ENCODE measurements at regions not wholly inside any gene's neighbourhood (a gene's known extent, or its start where the extent isn't known, plus 50 kb on each side); places are given as distances from the start of the nearest gene placed in this dataset.
"Not testable (repeated sequence)": the region's sequence is repeated elsewhere in the genome, so short reads cannot be mapped to it uniquely, and the experiment has no call there.

DNA sequence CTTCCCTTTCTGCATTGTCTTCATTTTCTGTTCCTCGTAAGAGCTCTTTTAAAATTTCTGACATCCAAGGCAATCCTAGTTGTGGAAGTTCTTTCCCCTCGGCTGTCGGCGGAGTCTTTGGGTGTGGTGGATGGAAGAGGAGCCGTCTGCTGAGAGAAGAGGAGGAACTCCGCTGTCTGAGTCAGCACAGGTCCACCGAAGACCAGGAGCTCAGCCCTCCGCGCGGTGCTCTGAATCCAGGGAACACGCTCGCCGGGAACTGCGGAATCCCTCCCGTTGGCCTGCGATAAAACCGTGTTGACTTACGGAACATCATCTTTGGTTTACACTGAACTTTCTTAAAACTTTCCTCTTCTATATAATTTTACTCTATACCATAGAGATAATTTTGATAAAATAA lies 100.7 kb upstream of the IRX4 start:
- no peak for DNase-seq (ENCODE audit: low read depth)

DNA sequence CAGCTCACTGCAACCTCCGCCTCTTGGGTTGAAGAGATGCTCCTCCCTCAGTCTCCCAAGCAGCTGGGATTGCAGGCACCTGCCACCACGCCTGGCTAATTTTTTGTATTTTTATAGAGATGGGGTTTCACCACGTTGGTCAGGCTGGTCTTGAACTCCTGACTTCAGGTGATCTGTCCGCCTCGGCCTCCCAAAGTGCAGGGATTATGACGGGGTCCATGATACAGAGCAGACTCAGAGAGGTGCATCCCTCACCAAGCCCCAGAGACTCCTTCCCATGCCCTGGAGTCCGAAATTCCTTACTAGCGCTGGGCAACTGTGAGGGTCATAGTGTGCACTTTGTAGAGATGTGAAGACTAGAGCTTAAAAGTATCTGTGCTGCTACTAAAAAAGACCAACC lies 99.8 kb upstream of the IRX4 start:
- DNase-seq (ENCODE audit: low read depth): not testable (repeated sequence)

DNA sequence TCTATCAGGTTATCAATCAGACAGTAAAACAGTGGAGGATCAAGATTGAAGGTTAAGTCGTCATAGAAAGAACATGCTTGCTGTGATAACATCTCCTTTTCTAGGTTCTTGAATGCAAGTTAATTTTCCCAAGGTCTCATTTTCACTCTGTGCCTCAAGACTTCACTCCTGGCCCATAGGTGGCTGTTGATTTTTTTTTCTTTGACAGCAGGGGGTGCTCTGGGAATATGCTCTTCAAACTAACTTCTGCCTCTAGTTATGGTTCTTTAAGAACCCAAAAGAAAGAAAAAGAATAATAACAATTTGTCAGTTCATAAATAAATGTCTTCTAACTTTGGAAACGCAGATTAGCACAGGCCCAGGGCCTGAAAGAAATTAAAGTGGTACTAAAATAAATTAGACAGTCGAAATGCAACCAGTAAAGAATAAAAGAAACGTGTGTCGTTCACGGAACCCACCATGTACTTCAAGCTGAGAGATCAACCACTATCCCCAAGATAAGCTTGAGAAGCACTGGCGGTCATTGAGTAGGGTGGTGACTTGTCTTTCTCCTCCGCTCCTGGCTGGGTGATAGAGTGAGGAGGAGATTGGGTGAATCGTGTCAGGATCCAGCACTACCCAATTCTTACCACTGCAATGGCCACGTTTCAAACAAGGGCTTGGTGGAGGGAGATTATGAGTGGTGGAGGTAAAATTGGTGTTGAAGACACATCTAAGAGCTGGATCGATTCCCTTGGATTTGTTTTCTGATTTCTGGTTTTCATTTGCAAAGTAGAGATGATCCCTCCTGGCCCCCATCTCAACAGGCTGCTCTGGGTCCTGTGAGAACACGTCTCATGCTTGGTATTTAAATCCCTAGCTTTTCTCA lies 93.4 kb upstream of the IRX4 start:
- no peak for DNase-seq (ENCODE audit: low read depth)

DNA sequence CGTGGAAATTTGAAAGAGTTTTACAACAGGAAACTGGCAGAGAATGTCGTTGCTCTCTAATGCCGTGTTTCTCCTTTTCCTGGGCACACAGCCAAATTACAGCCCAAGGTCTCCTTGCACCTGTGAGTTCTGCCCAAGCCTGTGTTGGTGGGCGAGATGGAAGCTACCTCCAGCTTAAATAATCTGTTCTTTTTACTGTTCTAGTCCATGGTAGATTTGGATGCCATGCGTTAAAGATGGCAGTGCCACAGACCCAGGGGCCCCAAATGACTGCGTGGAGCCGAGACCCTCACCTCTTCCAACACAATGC lies 92.6 kb upstream of the IRX4 start:
- DNase-seq (ENCODE audit: low read depth): no peak

DNA sequence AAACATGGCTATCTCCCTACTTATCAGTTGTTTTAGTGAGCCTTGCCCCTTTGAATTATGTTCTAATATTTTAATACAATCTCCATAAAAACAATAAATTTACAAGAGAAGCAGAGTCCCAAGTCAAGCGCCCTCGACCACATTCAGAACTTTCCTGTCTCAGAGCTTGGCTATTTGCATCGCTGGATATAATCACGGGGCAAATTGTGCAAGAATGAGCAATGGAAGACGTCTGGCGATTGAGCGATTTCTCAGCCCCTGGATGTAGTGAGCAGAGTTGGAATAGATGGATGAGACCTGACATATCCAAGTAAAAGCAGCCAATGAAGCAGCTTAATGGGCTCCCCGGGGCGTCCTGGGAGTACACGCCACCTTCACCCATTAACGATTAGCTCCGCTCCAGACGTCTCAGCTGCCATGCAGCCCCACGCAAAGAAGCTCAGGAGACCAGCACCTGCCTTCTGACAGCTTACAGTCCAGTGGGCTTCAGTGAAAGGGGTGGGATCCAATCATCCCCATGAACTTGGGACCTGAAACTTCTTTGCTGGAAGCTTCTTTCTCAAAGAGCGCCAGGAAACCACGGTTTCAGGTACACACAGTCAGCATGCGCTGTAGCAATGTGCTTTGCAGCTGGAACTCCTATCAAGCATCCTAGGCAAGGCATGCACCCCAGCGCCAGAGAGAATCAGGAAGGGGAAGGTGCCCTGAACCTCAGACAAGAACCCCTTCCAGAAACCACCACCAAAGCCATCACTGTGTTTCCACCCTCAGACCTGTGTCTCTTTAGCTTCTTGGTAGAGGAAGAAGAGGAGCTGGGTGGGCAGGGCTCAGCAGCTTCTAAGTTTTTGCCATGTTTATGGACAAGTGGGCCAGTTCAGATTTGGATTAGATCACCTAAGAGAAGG lies 92.0 kb upstream of the IRX4 start:
- DNase-seq (ENCODE audit: low read depth): no peak

DNA sequence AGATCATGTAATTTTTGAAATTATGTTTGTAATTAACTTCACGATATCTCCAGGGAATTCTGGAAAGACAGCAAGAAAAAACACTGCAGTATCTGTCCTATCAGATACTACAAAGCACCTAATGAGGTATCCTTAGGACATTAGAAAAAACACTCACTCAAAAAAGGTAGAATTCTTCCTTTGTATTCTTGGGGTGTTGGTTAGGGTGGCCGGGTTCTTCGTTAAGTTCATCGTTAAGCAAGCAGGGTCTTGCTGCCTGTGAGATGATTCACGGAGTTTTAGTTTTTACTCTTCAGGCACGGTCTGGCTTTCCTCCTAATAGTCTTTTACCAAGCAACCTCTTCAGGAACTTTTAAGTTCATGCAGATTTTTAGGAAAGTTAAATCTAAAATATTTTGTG lies 91.4 kb upstream of the IRX4 start:
- no peak for DNase-seq (ENCODE audit: low read depth)

DNA sequence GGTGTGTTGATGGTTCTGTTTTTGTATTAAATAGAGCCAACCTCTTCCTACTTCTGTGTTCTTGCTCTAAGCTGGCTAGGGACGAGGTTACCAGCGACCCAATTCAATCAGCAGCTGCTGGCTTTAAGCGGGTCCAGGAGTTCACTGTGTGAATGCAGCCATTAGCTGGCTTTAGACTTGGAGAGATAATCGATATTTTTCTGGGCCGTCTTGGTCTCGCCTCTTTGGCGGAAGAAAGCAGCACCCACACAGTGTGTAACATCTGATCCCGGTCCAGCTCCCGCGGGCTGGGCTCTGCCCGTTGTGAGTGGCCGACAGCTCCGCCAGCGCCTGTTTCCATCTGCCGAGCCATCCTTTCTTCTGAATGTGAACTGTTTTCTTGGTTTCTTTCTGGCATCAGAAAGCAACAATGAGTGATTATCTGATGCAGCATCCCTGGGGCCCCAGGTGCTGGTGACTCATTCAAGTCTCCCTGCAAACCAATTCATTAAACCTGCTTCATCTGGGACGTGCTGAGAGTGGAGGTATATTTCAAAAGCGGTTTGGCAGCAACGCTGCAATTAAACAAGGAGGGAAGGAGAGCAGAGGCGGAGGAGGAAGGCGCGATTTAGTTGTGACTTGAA lies 90.8 kb upstream of the IRX4 start:
- no peak for DNase-seq (ENCODE audit: low read depth)

DNA sequence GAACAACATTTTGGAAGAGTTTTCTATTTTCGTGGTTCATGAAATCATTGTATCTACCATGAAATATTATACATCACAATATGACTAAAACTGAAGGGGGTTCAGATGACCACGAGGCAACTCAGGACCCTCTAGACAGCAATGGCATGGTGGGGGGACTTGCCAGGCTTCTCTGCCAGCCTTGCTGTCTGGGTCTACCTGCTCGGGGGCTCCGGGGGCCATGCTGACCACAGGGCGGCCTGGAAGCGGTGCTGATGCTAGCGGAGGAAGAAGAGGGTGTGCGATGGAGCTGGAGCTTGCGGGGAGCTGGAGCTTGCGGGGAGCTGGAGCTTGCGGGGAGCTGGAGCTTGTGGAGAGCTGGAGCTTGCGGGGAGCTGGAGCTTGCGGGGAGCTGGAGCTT lies 89.2 kb upstream of the IRX4 start:
- no peak for DNase-seq (ENCODE audit: low read depth)

DNA sequence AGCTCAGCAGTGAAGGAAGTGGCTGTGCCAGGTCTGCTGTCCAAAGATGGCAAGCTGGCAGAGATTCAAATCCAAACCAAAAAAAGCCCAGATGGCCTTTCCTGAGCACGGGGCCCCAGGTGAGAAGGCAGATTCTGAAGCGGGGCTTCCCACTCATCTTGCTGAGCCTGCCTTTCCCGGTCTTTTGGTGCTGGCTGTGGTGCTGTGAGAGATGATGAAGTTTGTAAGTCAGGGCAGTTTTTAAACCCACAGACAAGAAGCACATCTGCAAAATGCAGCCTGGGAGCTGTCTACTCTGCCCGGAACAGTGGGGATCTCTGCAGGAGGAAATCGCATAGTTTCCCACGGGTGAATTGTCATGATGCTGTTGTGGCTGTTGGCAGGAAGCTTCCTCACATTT lies 85.0 kb upstream of the IRX4 start:
- no peak for DNase-seq (ENCODE audit: low read depth)

DNA sequence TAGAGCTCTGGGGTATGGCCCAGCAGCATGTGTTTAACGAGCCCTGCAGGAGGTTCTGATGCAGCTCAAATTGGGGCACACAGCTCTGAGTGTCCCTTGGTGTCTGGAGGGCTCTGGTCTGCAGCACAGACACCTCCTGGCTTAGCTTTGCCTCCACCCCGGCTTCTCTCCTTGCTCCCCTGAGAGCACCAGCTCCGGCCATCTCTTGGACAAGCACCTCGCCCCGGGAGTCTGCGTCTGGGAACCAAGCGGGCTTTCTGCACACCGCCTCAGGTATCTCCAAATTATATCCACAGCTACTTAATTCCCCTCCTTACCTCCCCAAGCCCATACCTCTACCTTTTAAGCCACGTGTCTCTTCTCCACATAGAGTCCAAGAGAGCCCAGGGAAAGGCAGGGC lies 83.7 kb upstream of the IRX4 start:
- DNase-seq (ENCODE audit: low read depth): no peak

DNA sequence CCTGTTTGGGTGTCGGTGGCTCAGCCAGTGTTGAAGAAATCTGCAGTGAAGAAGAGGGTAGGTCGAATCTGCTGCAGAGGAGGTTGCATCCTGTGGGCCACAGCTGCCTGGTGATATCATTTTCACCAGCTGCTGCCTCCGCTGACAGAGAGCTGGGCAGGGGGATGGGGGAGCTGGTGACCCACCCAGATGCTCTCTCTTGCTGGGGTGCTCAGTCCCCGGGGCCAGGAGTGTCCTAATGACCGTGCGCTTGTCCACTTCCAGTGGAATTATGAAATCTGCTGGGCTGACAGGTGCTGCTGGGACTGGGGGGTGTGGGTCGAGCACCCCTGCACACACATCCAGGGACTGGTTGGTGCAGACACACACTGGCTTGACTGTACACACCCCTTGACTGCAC lies 83.2 kb upstream of the IRX4 start:
- DNase-seq (ENCODE audit: low read depth): no peak

DNA sequence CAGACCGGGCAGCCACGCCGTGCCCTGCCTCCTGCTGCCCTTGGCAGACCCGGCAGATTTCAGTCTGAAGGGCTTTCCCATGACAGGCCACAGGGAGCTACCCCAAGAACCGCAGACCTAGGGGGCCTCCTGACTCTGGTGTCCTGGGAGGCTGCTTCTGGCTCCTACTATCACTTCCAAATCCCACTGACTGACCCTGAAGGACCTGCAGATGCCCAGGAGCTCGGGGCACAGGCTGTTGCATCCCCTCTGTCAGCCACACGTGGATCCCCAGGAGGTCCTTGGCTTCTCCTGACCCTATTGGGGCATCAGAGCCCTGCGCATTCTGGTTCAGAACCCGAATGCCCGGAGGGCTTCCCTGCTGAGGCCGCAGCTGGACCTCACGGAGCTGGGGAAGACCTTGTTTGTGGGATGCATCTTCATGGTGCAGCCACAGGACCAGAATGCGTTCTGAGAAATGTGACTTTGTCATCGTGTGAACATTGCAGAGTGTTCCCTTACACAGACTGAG lies 81.3 kb upstream of the IRX4 start:
- DNase-seq (ENCODE audit: low read depth): no peak

DNA sequence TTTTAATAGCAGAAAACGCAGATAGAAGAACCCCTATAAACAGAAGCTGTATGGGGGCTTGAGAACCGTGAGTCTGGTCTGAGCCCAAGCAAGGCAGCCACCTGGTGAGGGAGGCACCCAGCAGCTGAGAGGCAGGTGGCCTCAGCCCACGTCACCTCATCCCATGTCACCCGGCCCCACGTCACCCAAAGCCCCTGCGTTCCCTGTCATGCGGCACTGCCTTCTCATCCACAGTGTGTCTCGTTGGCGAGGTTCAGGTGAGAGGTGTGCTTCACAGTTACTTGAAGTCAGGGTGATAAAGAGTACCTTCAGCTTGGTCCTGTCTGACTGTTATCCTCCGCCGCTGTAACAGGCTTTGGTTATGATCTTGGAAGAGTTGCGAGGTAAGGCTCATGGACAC lies 80.6 kb upstream of the IRX4 start:
- no peak for DNase-seq (ENCODE audit: low read depth)

DNA sequence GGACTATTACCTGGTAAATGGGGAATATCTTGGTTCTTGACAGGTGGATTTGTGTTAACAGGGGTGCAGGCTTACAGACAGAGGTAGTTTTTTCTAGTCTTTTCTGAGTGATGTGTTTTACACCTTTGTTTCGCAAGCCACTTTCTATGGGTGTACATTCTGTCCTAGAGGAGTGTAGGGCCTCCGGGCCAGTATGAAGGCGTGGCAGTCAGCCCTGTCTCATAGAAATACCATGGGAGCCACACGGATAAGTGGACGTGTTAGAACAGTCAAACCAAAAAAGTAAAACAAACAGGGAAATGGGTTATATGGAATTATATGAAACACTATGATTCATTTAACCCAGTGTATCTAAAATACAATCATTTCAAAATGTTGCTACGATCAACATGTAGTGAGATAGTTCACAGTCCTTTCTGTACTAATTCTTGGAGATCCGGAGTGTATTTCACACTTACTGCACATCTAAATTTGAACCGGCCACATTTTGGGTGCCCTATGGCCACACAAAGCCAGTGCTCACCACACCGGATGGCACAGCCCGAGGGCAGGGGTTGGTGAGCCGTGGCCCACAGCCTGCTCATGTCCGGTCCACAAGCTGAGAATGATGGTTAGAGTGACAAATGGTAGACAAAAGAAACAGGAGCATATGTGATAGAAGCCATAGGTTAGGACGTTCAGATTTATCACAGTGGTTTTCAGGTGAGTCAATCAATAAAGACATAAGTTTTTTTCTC lies 80.1 kb upstream of the IRX4 start:
- no peak for DNase-seq (ENCODE audit: low read depth)

DNA sequence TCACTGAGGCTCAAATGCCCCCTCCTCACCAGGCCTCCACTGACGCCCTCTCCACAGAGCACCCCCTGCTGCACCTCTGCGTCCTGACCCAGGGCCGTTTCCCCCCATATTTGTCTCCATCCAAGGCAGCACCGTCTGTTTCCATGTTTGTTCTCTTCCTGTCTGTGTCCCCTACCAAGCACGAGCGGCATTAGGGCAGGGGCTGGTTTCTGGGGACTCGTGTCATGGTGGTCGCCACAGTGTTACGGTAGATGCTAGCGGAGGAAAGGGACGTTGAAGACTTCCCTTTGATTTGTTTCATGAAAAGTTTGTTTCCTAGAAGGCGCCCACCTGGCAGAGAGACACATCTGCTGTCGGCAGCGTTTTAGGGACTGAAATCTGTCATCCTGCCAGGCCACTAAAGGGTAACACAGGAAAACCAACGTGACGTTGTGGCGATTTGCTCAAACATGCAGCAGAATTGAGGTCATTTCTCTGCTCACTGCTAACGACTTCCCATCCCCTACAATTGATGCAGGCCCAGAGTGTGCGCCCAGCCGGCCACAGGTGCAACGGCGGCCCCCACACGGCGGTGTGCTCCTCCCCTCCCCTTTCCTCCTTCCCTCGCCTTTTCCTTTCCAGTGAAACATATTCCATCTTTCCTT lies 79.3 kb upstream of the IRX4 start:
- DNase-seq (ENCODE audit: low read depth): no peak

DNA sequence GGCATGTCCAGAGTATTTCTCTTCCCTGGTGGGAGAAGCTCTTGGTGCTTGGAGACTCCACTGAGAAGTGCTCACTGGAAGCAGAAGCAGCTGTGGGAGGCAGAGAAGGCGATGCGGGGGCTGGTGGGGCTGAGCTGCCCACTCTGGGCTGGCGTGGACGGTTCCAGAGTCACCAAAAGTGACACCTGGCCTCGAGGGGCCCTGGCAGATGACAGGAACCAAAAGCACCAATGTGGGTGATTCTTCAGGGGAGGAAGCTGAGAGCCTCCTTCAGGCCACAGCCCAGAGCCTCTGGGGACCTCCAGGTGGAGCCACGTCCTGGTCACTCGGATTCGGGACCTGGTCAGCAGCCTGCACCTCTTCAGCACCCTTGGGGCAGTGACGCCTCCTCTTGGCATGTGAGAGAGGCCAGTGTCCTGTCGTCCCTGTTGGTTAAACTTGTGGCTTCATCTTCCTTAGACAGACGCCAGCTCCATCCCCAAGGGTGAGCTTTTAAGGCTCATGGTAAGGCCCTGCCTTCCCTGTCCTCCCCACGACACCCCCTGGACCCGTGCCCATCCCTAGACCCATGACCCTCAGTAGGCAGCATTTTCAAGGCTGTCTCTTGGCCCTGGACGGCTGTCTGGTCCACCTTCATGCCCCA lies 78.7 kb upstream of the IRX4 start:
- DNase-seq (ENCODE audit: low read depth): no peak

DNA sequence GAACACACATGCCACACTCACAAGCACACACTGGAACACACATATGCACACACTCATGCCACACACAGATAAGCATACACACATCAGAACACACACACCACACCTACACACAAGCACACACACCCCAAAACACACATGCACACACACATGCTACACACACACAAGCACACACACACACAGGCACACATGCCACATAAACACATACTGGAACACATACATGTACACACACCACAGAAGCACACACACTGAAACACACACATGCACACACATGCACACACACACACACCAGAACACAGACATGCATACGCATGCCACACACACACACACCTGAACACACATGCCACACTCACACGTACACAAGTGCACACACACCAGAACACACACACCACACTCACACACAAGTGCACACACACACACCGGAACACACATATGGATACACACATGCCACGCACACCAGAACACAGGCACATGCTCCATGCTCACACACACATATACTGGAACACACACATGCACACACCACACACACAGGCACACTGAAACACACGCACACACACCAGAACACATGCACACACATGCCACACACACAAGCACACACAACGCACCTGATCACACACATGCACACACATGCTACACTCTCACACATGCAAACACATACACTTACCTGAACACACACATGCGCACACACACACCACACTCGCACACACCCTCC lies 78.0 kb upstream of the IRX4 start:
- DNase-seq (ENCODE audit: low read depth): no peak

DNA sequence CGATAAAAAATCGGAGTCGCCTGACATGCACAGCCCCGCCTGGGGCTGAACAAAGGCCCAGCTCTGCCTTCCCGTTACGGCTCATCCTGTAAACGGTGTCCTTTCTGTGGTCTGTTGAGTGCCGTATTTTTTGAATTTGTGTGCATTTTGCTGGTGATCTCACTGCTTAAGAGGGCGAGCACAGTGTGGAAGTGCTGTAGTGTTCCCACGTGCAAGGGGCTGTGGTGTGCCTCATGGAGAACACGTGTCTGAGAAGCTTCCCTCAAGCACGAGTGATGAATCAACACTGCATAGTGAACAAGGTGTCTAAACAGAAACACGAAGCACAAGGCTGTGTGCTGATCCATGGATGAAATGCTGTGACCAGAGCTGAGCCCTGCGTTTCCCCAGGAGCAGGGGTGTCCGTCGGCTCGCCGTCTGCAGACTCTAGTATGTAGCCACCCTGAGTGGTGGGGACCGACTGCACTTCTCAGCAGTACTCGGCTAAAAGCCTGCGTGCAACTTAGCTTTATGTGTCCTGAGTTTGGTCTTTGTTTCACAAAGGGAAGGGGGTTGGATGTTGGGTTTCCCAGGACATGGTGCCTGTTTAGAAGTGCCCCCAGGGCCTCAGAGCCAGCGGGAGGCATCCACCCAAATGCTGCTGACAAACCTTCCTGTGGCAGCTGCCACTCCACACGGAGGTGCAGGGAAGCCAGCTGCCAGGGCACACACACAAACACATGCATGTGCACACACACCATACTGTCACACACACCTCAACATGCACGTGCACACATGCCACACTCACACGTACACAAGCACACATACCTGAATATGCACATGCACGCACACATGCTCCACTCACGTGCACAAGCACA lies 77.2 kb upstream of the IRX4 start:
- DNase-seq (ENCODE audit: low read depth): no peak

DNA sequence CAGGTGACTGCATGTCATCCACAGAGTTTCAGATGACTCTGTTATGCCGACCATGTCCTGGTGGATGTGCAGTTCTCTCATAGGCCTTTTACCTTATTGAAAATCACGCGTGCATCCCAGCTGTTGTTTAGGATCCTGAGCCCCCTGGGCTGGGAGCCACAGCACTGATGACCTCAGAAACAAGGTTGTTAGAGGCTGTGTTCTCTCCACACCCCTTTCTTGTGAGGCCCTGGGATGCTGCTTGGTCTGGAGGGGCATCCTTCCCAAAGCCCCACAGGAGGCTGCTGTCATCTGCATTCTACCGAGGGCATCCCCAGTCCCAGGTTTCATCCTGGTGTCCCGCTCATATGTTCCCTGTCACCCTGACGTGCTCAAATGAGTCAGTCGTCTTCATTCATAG lies 76.5 kb upstream of the IRX4 start:
- DNase-seq (ENCODE audit: low read depth): no peak

Data from stimulated activated CD8-positive, alpha-beta memory T cell treated with anti-CD3 and anti-CD28 coated beads, Interleukin-12 subunit alpha, Interleukin-12 subunit beta, amount 100 ng/mL, for 4 hours (primary cell).